ENCODE measurements at regions not wholly inside any gene's neighbourhood (a gene's known extent, or its start where the extent isn't known, plus 50 kb on each side); places are given as distances from the start of the nearest gene placed in this dataset.

DNA sequence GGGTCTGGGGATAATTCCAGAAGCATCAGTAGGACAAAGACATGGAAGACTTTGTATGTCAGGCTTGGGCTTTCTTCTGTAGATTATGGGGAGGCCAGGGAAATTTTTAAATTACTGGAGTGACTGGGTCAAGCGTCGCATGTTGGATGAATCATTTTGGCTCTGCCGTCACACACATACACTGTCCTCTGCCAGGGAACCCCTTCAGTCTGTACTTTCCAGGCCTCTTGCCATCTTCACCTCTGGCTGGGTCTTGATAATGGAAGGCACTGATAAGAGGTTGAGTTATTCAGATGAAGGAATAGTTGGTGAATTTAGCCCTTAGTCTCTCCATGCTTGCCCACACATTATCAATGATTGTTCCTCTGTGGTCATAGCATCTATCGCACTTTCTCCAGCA lies 895.1 kb upstream of the CELF4 start:
- no peak for DNase-seq

DNA sequence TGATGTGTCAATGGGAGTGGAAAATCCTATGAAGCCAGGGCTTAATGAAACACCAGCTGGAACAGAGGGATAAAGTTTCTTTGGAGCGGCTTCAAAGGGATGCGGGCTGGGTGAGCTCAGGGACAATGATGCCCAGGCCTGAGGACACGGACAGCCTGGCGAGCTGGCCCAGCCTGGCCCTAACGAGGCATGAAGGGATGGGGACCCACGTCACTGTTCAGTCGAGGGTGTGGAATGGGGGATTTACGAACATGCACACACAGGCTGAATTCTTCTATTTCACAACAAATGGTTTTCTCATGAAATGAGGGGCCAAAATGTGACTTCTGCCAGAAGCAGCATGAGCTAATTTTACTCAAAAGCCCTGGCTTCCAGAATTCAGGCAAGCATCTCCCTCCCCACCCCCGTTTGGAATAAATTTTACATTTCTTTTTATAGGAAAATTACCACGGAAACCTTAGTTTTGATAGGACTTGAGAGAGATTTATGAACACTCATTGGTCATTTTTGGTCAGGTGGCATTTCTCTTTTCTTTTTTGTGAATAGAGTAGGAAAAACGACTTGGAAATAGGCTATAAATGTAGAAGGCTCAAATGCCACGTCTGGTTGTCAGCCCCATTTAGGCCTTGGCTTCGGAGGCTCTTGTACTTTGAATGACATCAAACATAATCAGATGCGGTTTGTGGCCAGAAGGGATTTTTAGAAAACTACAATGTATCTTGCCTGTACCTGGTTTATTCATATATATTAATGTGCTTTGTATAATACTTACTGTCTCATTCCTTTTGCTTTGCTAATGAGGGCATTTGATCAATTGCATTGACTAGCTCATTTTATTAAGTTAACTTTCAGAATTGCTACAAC lies 893.8 kb upstream of the CELF4 start:
- no peak for DNase-seq

DNA sequence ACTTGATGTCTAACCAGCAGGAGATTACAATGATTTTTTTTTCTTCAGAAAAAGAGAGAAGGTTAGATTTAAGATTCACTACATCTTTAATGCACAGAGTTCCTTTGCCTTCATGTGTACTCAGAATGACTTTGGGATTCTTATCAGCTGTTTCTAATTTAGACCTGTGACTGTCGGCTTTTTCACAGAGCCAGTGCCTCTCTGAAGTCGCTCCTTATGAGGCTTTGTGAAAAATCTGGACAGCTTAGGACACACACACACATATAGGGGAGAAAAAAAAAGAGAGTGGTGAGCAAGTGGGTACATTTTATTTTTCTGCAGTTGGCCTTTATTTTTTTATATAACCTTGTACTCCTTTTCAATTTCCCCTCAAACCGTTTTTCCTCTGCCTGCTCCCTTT lies 893.1 kb upstream of the CELF4 start:
- no peak for DNase-seq

DNA sequence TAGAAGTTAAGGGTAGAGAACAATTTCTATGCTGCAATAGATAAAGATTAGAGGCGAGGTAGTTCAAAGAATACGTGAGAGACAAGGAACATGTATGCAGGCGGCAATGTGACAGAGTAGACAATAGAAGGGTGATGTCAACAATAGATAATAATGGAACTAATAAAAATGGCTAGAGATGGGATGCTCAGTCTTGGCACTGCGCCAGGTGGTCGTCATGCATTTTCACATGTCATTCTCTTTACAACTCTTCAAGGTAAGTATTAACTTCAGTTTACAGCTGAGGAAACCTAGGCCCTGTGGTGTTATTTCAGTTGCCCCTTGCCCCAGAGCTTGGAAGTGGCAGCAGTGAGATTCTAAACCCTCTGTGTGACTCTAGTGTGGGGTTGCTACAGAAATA lies 890.7 kb upstream of the CELF4 start:
- no peak for DNase-seq

DNA sequence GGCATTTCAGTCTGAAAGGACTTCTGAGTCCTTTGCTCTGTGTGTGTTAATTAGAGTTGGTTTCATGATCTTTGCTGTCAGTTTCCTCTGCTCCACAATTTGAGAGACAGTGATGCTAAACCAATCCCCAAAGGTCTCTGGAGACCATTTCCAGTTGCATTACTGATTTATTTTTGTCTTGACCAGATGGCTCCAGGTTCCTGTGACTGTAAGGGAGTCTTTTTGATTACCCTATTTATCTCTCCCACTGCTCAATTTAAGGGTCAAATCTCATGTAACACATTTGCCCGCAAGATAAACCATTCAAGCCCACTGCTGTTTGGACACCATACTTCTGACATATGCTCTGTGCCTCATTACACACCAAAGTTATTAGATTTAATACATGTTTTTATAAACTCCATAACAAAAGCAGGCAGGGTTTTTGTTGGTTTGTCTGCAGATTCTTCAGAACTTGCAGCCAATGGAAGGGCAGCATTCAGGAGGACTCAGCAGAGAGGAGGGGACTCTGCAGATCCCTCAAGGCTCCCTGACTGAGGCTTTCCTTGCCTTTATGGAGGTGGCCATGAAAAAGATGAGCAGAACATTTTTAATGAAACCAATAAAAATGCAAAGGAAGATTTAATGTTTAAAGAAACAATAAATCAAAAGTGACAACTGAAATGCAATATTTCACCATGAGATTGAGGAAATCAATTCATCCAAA lies 889.3 kb upstream of the CELF4 start:
- no peak for DNase-seq

DNA sequence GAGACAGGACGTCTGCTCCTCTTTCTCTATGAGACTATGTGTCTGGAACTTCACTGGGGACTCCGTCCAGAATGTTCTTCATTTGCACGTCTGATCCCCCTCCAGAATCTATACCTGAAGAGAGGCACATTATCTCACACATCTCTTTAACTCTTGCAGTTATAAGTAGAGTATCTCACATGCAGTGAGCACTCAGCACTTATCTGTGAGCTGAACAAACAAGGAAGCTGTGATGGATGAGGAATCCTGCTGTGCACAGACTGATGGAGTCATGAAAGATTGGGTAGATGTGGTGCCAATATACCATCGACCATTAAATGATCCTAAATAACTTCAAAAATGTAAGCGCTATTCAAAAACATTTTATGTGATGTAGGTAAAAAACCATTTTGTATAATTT lies 888.3 kb upstream of the CELF4 start:
- no peak for DNase-seq

DNA sequence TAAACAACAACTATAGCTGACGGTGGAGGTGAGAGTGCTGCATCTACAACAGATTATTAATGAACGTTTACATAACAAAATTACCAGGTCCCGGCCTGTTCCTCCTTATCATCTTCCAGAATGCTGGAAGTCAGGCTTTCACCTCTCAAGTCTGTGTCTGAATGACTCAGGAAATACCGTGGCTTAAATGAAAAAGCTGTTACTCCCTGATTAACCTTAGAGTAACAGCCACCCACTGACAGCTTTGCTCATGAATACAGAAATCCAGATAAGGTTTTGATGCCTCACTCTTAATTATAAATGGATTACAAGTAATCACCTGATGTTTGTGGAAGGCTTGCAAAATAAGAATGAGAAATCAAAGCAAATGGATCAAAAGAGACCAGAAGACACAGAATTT lies 885.3 kb upstream of the CELF4 start:
- DNase-seq: no peak

DNA sequence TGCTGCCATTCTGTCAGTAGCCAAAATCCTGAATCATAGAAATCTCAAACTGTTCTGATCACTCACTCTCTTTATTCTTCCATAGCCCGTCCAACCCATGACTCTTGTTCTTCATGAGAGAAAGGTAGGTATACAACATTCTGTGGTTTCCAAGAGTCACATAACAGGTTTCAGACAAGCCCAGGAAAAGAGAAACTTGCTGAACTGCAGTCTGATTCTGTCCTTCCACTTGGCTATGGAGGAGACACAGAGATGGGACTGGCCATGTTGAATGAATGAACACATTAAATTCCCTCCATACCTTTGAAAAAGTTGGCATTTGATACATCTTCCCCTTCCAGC lies 880.2 kb upstream of the CELF4 start:
- no peak for DNase-seq

DNA sequence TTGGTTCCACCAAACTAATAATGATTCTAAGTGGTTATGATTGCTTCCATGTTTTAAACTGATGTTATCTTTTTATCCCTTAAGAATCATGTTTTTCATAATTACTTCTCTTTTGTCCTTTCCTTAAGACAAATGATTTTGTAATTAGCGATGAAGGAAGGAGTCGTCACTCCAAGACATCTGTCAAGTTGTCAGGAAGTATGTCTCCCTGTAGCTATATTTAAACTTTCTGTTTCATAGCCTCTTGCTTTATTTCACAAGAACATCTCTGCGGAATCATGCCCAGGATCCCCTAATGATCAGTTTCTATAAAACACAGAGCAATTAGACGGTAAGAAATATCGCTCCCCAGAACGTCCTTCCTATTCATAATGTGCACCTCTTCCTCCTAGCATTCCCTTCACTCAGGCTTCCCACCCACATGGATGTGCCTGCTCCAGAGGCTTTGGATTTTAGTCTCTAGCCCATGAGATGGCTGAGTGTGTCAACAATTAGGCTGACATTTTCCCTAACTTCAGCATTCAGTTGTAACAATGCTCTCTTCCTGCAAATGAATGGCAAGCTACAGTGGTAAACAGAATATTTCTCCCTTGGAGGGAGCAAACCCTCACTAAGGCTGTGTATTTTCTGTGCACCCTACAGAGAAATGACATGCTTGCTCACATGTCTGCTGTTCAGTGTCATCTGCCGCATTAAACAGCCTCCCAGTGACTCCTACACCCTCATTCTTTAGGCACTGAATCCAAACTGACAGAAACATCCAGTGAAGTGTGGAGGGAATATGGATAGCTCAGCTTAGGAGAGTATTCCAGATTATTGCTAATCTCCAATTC lies 879.6 kb upstream of the CELF4 start:
- no peak for DNase-seq

DNA sequence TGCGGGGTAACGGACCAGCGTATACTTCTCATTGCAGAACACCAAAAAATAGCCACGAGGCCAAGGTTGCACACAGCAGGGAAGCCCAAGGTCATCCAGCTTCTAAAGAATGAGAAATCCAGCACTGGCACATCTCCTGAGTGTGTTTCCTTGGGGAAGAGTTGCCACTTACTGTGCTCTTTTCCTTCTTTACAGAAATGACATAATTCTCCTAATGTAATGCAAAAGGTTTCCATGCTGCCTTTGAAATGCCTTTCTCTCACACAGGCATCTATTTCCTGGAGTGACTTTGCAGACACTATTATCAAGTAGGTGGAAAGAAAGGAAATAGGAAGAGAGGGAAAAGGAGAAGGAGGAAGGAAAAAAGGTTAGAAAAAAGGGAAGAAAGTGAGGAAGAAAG lies 862.1 kb upstream of the CELF4 start:
- DNase-seq: no peak

DNA sequence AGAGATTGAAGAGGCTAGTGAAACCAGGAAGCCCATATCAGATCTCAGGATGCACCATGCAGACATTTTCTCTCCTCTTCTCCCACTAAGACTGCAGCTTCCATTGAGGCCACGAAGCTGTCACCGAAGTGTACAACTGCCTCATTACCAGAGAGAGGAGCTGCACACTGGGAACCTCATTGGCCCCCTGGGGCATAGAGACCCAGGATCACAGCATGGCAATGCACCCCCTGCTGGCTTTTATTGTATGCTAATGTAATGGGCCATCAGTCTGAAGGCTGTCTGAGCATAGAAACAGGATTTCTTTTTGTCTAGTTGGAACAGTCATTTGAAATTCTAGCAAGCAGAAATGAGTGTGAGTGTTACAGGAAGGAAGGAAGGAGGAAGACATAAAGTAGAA lies 861.6 kb upstream of the CELF4 start:
- DNase-seq: no peak

DNA sequence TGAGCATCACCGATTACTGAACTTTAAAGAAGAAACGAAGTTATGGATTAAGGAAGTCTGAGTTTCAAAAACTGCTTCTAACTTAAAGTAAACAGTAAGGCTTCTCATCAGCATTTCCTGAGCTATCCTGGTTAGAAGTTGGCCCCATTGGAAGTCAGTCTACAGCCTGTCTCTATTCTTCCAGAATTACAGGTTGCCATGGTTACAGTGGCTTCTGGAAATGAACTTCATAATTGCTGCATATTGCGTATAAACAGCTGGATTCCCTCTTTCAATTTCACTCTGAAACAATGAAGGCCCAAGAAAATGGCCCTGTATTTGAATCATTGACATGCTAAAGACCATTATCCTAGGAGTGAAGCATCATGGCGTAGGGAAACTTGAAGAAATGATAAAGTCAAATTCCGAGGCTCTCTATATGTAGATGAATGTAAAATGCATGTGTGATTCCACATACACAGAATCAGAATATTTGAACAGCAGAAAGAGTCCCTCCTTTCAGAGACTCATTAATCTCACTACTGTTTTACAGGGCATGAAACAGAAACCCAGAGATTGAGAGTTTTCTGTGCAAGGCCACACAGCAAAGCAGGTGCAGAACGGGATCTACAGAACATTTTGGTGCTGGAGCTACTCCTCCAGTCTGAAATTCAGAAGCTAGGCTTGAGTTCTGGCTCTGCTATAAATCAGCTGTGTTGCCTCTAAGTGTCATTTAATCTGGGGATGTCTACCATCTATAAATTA lies 856.4 kb upstream of the CELF4 start:
- DNase-seq: no peak

DNA sequence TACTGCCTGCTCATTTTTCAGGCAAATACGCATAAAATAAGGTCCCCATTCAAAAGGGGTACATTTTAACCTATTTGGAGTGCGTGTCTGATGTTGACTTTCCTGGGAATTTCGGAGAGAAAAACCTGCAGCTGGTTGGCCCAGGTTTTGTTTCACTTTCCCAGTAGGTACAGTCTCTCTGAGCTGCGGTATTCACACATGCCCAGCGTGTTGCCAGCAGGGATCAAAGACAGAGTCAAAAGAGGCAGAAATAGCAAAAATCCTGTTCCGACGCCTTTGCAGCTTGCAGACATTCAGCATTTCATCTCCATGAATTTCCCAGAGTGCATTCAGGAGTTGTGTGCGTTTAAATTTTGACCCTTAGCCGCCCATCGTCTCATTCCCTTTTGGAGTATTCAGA lies 855.4 kb upstream of the CELF4 start:
- no peak for DNase-seq

DNA sequence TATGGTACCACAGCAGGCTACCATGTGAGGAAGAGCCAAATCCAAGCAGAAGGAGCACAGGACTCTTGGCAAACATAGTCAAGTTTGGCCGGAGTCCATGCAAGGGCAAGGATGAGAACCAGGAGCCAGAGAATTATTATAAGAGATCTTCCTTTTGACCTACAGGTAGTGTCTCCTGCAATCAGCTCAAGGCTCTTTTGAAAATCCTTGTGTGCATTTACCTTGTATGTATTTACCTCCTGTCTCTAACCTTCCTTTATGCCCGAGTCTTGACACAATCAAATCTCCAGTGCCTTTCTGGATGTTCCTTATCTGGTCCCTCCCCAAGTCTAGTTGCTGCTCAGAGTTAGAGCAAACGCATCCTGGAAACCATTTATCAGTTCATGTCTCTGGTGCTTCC lies 855.0 kb upstream of the CELF4 start:
- no peak for DNase-seq

DNA sequence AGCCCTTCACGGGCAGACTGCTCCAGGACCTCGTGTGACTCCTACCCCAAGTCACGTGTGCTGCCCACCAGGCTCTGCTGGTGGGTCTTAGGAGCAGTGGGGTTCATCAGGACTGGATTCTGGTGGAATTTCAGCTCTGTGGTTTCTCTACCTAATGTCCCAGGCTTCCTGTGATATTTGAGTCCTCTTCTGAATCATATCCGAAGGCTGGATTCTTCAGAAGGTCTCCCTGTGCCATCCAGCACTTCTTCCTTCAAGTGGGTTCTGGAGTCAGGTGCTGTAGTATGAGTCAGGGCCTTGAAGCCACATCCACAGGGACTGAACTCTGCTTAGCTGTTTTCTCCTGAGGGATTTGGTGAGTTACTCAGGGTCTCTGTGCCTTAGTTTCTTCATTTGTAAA lies 850.2 kb upstream of the CELF4 start:
- DNase-seq: no peak

DNA sequence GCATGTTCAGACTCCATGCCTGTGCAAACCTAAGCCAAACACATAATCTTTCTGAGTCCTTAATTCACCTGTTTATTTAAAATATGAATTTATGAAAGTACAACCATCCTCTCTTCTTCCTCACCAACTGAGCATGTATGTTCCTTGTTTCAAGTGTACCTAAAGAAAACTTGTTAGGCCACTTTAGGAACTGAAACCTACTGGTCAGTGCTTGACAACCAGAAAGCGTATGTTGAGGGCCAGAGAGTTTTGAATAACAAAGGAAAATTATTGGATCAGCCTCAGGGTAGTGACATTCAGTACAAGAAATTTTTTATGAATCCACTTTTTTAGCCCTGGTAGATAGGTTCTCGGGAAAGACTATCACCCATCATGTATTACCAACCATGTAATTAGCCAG lies 847.6 kb upstream of the CELF4 start:
- DNase-seq: no peak

DNA sequence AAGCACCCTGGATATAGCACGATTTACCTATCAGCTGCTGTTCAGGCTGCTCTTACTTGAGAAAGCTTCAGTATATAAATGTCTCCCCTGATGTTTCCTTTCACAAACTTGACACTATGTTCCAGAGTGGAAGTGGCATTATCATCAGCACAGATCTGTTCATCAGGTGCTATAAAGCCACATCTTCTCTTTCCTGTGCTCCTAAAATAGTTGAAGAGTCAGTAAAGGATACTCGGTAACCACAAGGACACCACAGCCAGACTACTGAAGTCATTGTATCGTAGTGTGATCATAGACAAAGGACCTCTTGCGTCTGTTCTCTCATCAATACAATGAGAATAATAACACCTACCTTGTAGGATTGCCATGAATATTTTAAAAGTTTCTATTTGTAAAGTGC lies 841.0 kb upstream of the CELF4 start:
- DNase-seq: no peak

DNA sequence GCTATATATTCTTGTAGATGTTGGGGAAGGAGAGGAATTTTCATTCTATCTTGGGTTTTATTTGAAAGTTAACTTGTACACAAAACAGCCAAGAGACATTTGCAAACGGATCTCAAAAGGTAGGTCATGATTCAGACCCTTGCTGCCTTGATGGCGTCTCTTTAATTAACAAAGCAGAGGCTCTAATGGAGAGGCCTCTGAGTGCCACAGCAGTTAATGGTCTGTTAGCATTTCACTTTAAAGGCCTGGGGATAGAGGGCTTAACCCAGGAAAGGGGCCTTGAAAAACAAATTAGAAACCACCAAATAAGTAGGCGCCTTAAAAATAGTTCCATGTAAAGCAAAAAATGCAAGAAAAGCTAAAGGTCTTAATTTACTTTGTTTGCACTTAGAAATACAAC lies 836.9 kb upstream of the CELF4 start:
- DNase-seq: no peak

DNA sequence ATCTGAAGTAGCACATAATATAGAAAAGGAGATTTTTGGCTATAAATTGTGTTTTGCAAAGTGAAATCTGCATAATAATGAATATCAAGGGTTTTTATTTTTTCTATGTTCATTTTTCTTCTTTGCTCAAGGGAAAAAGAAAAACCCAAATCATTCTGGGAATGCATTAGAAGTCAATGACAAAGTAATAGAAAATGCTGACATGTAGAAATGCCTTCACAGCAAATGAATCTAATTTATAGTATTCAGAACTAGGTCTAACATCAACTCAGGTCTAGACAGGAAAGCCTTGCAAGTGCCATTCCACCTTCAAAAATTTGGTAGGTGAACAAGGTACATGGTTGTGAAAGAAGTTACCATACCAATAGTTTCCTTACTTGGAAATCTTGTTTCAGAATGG lies 831.5 kb upstream of the CELF4 start:
- DNase-seq: no peak

DNA sequence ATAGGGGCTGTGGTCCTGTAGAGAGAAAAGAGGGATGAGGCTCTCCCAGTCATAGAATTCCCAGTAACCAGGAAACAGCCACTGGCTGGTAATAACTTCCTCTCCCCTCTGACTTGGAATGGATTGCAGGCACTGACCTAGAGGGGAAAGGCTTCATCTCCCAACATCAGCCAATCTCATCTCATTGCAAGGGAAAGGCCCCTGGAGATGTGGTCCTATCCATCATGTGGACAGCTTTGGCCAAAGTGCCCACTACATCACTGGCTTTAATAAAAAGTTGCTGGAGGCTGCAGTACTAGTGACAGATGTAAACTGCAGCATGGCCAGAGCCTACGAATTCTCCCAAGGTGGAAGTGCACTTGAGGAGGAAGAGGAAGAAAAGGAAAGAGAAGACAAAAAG lies 820.5 kb upstream of the CELF4 start:
- no peak for DNase-seq

DNA sequence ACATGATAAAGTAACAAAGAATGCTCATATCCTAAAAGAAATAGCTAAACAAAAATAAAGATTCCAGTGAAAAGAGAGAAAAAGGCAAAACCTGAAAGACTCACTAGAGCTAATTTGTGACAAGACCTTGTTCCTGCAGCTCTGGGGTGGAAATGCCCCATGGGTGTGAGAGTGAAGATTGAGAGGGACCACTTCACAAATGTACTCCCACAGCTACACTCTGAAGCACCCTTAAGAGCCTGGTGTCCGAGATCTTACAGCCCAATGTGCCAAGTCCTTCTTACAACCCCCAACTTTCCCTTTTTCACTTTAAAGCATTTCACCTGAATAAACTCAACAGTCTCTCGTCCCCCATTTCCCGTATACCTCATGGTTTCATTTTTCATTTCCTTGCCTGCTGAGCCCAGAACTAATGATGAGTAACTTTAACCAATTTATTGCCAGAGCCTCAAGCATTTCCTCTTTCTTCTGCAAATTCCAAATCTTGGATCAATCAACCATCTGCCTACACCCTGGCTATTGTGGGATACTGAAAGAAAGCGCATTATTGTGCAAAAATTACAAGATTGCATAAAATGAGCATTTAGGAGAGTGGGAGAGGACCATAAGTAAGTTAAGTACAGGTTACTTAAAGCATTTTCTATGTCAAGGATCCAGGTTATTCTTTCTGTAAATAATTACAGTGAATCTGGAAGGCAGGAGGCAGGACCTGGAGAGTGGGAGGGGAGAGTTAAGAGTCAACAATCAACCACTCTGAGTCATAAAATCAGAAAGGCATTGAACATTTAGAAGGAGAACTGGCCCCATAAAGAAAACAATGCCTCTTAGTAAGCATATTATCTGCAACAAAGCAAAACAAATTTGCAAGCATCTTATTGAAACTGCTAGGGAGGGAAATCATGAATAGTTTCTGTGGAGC lies 804.4 kb upstream of the CELF4 start:
- no peak for DNase-seq

DNA sequence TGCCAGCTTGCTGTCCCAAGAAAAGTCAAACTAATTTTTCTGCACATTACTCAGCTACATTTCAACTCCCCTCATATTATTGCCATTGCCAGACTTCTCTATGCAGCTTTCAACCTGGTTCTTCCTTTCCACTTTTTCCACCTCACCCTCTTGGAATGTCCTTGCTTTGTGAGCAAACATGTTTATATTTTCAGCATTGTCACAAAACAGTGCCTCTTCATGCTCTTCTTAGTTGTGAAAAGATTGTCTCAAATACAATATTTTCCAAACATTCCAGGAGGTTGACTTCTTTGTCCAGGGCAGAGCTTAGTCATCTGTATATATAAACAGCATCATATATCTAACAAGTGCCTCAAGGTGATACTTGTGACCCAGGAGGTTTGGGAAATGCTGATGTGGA lies 803.3 kb upstream of the CELF4 start:
- DNase-seq: no peak

Measured in activated CD4-positive, alpha-beta T cell treated with anti-CD3 and anti-CD28 coated beads, Interleukin-2, amount 50 U/mL, for 48 hours (primary cell).